HG03439 (cell line): ENCODE measurements at regions not wholly inside any gene's neighbourhood (a gene's known extent, or its start where the extent isn't known, plus 50 kb on each side); places are given as distances from the start of the nearest gene placed in this dataset.

Experiments used
- ATAC-seq: cut with Tn5 transposase; IDR thresholded peaks from one replicate; pipeline ENCODE4 v1.9.1; 2021; ENCODE audit warnings: mild to moderate bottlenecking, moderate library complexity; ENCODE audit not compliant: unreplicated experiment

GRCh38 chr6:90436403-90436802 is 139.8 kb upstream of the BACH2 start:
- ATAC-seq, result no peak

DNA sequence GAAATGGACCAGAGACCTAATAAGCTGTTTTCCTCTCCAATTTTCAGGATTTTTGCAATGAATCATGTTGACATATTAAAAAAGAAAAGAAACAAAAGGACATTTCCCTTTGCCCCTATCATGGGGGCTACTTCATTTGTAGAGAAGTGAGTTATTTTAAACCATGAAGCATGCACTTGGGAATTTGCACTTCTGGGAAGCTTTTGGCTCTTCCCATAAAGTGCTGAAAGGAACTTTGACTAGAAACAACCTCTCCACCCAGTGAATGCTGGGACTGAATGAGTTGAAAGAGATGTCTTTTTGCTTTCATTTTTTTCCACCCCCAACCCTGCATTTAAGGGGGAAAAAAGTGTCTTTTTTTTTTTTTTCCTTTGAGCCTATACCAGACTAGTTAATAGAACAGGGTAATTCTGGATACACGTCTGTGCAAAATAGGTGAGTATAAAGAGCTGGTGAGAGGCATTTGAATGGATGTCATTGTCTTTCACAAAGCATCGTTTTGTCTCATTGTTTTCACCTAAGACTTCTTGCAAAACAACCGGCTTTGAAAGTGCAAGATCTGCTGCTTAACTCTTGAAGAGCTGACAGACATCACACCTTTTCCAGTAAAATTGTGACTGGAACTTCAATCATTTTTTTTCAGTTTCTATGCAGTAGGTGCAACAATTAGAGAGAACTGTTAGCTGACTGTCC is 138.7 kb upstream of the BACH2 start:
- no peak for ATAC-seq

GRCh38 chr6:90434094-90434493 is 137.5 kb upstream of the BACH2 start:
- no peak for ATAC-seq

- ATAC-seq, result no peak
Observed at GRCh38 chr6:90432937-90433336, 136.3 kb upstream of the BACH2 start.

GRCh38 chr6:90432041-90432775 is 135.6 kb upstream of the BACH2 start:
- no peak for ATAC-seq

DNA sequence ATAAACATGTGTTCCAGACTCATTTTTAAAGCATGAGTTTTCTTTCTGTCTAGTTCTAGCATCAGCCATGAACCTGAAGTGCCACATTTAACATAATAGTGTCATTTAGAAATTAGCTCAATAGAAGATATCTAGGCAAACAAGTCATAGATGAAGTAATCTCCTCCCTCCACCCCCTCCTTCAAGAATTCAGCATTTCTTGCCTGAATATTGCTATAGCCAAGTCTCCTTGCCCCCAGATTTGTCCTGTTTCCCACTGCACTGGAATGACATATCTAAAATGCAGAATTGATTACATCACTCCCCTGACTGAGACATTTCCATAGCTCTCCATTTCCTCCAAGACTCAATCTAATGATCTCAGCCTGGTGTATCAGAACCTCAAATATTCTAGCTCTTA is 134.9 kb upstream of the BACH2 start:
- ATAC-seq, result no peak

DNA sequence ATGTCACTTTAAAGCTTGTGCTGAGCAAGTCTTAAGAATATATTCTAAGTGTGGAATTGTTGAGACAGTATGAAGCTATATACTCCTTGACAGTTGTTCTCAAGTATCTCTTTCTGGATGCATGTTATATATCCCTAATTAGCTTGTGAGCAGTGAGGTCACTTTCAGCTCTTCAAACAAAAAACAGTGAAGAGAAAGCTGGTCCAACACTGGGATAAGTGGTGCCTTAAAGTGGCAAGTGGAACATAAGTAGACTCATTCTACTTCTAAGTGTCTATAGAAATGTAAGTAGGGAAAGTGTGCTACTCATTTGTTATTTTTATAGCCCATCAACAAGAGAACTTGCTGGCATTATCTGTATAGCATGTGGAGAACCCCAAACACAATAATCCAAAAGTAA is 133.1 kb upstream of the BACH2 start:
- ATAC-seq, result no peak

DNA sequence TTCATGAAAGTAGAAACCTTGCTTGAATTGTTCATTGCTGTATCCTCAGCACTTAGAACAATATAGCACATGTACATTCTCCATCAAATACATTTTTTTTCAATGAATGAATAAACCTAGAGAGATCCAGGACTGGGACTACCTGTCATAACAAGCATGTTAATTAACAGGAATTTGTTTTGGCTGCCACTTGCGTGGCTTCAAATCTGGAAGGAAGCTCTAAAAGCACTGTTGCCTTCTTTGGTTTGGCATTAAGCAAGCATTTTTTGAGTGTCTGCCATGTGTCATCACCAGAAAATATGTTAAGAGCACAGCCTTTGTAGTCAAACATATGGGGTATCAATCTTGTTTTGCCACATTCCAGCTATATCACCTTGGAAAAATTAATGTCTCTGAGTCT is 131.9 kb upstream of the BACH2 start:
- ATAC-seq, result no peak

DNA sequence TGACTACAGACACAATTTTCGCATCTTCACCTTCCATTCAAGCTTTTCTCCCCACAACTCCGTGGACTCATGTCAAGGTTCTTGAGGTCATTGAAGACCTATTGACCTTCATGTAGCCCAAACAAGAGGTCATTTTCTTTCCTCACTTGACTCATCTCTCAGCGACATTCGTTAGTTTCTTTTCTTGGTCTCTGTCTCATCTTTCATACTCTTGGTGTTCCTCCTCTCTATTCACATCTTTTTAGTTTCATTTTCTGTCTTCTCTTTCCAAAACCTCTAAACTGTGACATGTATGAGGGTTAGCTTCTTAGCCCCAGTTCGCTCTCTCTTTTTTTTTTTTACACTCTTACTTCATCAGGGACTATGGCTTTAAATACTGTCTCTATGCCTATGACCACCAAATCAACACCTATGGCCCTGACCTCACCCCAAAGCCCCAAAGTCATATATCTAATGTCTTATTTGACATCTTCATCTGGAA is 128.6 kb upstream of the BACH2 start:
- peak; percentile 98 for ATAC-seq

DNA sequence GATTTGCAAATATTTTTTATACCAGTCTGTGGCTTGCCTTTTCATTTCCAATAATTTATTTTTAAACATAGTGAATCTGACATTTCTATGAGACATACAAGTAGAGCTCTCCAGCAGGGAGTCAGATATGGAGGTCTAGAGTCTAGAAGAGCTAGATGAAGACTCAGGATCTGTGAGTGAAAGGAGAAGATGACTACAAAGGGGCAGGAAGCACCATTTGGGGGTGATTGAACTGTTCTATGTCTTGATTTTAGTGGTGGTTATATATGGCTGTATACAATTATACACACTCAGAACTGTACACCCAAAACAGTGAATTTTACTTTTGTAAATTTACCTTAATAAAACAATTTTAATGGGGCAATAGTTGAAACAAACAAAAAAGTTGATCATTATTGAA is 127.9 kb upstream of the BACH2 start:
- ATAC-seq, result no peak

- no peak for ATAC-seq
Observed at GRCh38 chr6:90421666-90422065, 125.0 kb upstream of the BACH2 start.

- no peak for ATAC-seq
Observed at GRCh38 chr6:90420500-90420899, 123.9 kb upstream of the BACH2 start.

- no peak for ATAC-seq
Observed at GRCh38 chr6:90417385-90417784, 120.7 kb upstream of the BACH2 start.

GRCh38 chr6:90416322-90416721 is 119.7 kb upstream of the BACH2 start:
- no peak for ATAC-seq

GRCh38 chr6:90415178-90415577 is 118.5 kb upstream of the BACH2 start:
- ATAC-seq, result no peak

GRCh38 chr6:90414352-90414751 is 117.7 kb upstream of the BACH2 start:
- no peak for ATAC-seq

DNA sequence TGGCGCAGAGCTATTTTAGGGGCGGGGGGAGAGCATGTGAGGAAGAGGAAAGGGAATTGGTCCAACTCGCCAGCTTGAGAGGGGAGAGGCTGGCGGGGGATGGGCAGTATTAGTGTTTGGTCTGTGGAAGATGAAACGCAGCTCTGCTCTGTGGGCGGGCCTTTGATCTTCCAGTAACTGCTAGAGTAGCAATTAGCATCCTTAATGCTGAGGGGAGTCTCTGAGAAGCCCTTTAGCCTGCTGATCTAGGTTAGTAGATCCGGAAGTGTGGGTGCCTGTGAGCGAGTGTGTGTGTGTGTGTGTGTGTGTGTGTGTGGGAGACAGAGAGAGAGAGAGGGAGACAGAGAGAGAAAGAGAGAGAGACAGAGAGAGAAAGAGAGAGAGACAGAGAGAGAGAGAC is 117.2 kb upstream of the BACH2 start:
- ATAC-seq, result no peak

DNA sequence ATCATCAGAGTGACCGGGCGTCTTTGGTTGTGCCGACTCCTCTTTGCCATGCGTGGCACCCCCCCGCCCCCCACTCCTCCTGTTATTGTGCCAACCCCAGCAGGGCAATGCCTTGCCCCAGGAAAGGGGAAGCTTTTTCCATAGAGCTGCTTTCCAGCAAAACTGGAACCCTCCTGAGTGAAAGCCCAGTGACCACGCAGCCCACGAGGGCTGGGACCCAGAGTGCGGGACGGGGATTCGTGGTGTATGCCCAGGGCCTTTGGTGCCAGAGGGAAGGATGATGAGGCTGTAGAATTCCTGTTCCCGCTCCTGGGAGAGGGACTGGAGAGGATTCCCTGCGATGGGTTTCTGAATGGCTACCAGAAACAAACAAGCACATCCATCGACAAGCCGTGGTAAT is 116.8 kb upstream of the BACH2 start:
- ATAC-seq, result no peak

DNA sequence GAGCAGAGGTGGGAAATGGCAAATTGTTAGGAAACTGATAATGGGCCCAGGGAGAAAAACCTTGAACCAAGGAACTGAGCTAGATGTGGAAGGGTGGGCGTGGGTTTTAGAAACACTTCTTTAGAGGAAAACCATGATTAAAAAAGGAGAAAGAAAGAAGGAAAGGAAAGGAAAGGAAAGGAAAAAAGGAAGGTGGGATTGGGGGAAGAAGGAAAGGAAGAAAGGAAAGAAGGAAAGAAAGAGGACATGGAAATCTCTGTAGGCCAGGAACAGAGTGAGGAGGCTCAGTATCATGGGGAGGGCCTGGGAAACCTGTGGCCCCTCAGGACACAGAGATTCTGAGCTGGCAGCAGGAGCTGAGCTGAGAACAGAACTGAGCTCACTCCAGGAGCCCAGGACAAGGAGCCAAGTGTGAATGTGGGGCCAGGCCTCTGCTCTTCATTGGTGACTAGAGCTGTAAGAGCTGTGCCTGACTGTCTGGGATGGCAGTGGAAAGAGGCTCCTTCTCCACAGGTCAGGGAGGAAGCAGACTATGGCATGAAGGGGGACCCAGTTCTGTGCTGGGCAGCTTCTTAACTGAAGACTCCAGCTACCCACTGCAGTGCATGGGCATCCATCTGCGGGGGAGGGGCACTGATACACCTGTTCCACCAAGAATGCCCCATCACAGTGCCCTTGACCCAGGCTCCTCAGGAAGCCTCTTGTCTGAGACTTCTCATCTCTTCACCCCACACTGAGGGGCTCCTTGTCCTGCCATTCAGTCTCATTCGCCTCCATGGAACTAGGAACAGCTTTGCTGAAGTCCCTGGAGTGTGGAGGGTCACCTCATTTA is 116.1 kb upstream of the BACH2 start:
- no peak for ATAC-seq

DNA sequence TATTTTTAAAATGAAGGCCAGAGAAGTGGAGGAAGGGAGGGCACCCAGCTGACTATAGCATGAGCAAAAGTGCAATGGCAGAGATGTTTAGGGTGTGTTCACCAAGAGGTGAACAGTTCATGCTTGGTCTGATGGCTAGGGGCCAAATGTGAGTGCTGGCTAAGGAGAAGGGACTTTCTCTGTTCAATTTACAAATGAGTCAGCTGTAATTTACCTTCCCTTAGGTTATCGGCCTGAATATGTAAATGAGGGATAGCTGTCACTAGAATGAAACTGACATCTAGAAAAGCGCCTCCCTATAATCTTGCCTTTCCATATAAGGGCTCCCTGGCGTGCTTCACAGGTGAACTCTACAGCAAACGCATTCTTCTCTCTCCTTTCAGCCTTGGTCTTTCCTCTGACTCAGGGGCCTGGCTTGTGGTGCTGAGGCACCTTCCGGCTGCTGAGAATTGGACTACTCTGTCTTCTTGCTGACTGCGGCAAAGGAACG is 114.7 kb upstream of the BACH2 start:
- peak; percentile 91 for ATAC-seq

DNA sequence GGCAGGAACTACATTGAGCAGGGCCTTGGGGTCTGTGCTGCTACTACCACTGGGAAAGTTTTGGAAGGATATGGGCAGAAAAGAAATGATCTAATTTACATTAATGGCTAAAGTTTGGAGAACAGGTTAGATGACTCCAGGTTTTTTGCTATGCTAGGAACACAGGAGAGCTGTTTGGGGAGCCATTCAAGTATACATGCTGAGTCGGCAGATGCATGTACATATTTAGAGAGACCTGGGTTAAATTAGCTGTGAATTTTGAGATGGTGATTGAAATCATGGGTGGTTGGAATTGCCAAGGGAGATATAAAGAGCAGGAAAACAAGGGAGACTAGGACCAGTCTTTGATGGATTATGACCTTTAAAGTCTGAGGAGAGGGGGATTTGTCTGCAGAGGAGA is 113.1 kb upstream of the BACH2 start:
- ATAC-seq, result no peak

DNA sequence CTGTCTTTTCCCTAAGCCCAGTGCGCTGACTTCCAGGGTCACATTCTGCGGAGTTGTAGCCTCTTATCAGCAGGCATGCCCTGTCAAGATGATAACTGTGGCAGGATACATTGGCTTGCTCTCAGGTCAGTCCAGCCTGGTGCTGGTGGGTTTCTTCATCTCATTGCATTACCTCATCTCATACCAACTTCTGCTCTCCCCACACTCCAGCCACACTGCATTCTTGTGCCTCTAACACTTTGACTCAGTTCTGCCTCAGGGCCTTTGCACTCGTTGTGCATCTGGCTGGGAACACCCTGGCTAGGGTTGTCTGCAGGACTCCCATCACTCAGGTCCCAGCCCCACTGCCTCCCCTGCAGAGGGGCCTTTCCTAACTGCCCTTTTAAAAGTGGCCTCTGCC is 110.3 kb upstream of the BACH2 start:
- no peak for ATAC-seq
